ENCODE measurements at regions not wholly inside any gene's neighbourhood (a gene's known extent, or its start where the extent isn't known, plus 50 kb on each side); places are given as distances from the start of the nearest gene placed in this dataset.

DNA sequence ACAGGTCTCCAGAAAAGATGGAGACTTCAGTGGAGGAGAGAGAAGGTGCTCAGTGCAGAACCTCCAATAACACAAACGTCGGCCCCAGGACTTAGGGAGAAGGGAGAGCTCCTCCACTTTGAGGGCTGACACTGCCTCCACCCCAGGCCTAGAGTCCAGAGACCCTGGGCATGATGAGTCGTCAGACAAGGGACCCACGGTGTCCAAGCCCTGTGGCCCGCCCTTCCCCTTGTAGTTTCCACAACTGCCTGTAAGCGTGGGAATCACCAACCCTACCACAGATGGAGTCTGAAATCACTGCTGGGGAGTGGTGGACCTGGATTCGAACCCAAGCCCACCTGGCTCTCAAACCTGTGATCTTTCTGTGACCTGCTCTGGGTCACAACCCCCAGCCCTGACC, 281.1 kb downstream of the NPHP4 start:
- TF ChIP-seq L3MBTL2 (conservative IDR thresholded peaks at IDR 0.05) (no peak), ARNT (IDR thresholded peaks at IDR 0.05) (no peak), FOXM1 (IDR thresholded peaks at IDR 0.05; ENCODE audit: borderline replicate concordance) (no peak), NFRKB (IDR thresholded peaks at IDR 0.05) (no peak), FOXA1 (IDR thresholded peaks at IDR 0.05) (no peak), SUZ12 (IDR thresholded peaks at IDR 0.05) (no peak)

Measured in HEK293T (cell line).